Prostate gland (tissue), 2 donors: ENCODE measurements at regions not wholly inside any gene's neighbourhood (a gene's known extent, or its start where the extent isn't known, plus 50 kb on each side); places are given as distances from the start of the nearest gene placed in this dataset.

Experiments
- CTCF ChIP-seq, 4 experiments: fragments of 200-600 bp in 2 of 4; fragments of 450-650 bp in 2 of 4; sonication (generic) in 2 of 4; IDR thresholded peaks; 1 replicate in 3 of 4; 2 replicates in 1 of 4; pipeline ENCODE4 v1.5.1; 2016 to 2019; ENCODE audit warnings: antibody characterized with exemption in 4 of 4, mild to moderate bottlenecking in 2 of 4, moderate library complexity in 2 of 4
- POLR2A ChIP-seq: fragments of 450-650 bp; IDR thresholded peaks from one replicate; pipeline ENCODE4 v1.6.1; 2016; ENCODE audit warnings: antibody characterized with exemption, mild to moderate bottlenecking
- POLR2AphosphoS5 ChIP-seq: sonication (generic); formaldehyde crosslinking; IDR thresholded peaks from one replicate; pipeline ENCODE4 v1.6.1; 2017; ENCODE audit warnings: antibody characterized with exemption

- TF ChIP-seq CTCF (IDR thresholded peaks at IDR 0.05): no peak
- TF ChIP-seq POLR2AphosphoS5: no peak
- TF ChIP-seq POLR2A: no peak
These were observed 60.5 kb upstream of the OLIG2 start for GRCh38 chr21:32965129-32965680.
